Peyer's patch (tissue), 4 donors: ENCODE measurements at regions not wholly inside any gene's neighbourhood (a gene's known extent, or its start where the extent isn't known, plus 50 kb on each side); places are given as distances from the start of the nearest gene placed in this dataset.
A peak's percentile ranks its signal among the peaks of the same experiment; 100 is the strongest.

Experiments used
- DNase-seq, 3 donors: peaks; one replicate each; pipeline ENCODE4 v3.0.0-alpha.2; 2017 to 2019
- H3K27ac ChIP-seq, 4 donors: fragments of 200-600 bp; sonication (generic); one replicate each; pipeline ENCODE4 v1.5.1; 2016 to 2019
- H3K27me3 ChIP-seq, 2 donors: fragments of 200-600 bp; sonication (generic); one replicate each; pipeline ENCODE4 v1.5.1; 2019
- H3K36me3 ChIP-seq, 3 donors: fragments of 200-600 bp; sonication (generic); one replicate each; pipeline ENCODE4 v1.5.1; 2016 to 2019
- H3K4me1 ChIP-seq, 4 donors: fragments of 200-600 bp; sonication (generic); one replicate each; pipeline ENCODE4 v1.5.1; 2016 to 2019
- H3K4me3 ChIP-seq, 4 donors: fragments of 200-600 bp; sonication (generic); 1 replicate in 3 of 4; 2 replicates in 1 of 4; pipeline ENCODE4 v1.5.1; 2016 to 2019; ENCODE audit warnings: mild to moderate bottlenecking in 1 of 4
- H3K9me3 ChIP-seq, 4 donors: fragments of 200-600 bp; sonication (generic); one replicate each; pipeline ENCODE4 v1.5.1; 2016 to 2019; ENCODE audit warnings: mild to moderate bottlenecking in 1 of 4
- CTCF ChIP-seq, 6 experiments: fragments of 450-650 bp in 4 of 6; fragments of 200-600 bp in 2 of 6; sonication (generic) in 1 of 6; IDR thresholded peaks; one replicate each; pipeline ENCODE4 v1.5.1; 2017 to 2019; ENCODE audit warnings: antibody characterized with exemption in 6 of 6, mild to moderate bottlenecking in 3 of 6, moderate library complexity in 1 of 6
- POLR2A ChIP-seq, 2 donors: fragments of 450-650 bp; IDR thresholded peaks; one replicate each; pipeline ENCODE4 v1.5.1; 2017; ENCODE audit warnings: antibody characterized with exemption in 2 of 2, mild to moderate bottlenecking in 2 of 2, moderate library complexity in 2 of 2

GRCh38 chr18:59994357-59994756, 94.6 kb downstream of the PMAIP1 start:
- H3K27ac ChIP-seq, result no peak overlapping the region
- H3K9me3 ChIP-seq, result no peaks in the 10 kb centered on the region
- no peak for DNase-seq
- TF ChIP-seq POLR2A (IDR thresholded peaks at IDR 0.05) (no peak), CTCF (IDR thresholded peaks at IDR 0.05) (no peak)
- H3K36me3 ChIP-seq, result no peaks in the 10 kb centered on the region
- no peak overlapping the region for H3K4me3 ChIP-seq
- H3K27me3 ChIP-seq, result no peaks in the 10 kb centered on the region
- no peaks in the 10 kb centered on the region for H3K4me1 ChIP-seq

GRCh38 chr18:59993560-59993959, 93.8 kb downstream of the PMAIP1 start:
- no peaks in the 10 kb centered on the region for H3K27me3 ChIP-seq
- no peak for DNase-seq
- H3K4me3 ChIP-seq, result no peak overlapping the region
- H3K27ac ChIP-seq, result no peak overlapping the region
- no peak for TF ChIP-seq CTCF (IDR thresholded peaks at IDR 0.05)
- no peak for TF ChIP-seq POLR2A (IDR thresholded peaks at IDR 0.05)
- no peaks in the 10 kb centered on the region for H3K9me3 ChIP-seq
- H3K4me1 ChIP-seq, result no peaks in the 10 kb centered on the region
- H3K36me3 ChIP-seq, result no peaks in the 10 kb centered on the region

GRCh38 chr18:59990121-59990823, 90.5 kb downstream of the PMAIP1 start:
- Histone ChIP-seq H3K4me3 (no peak overlapping the region), H3K27ac (no peak overlapping the region), H3K27me3 (no peaks in the 10 kb centered on the region), H3K4me1 (no peaks in the 10 kb centered on the region), H3K9me3 (no peaks in the 10 kb centered on the region), H3K36me3 (no peaks in the 10 kb centered on the region)
- no peak for DNase-seq
- TF ChIP-seq POLR2A (IDR thresholded peaks at IDR 0.05) (no peak), CTCF (IDR thresholded peaks at IDR 0.05) (no peak)

- Histone ChIP-seq H3K27me3 (no peaks in the 10 kb centered on the region), H3K4me1 (no peaks in the 10 kb centered on the region), H3K4me3 (no peak overlapping the region), H3K36me3 (no peaks in the 10 kb centered on the region), H3K9me3 (no peaks in the 10 kb centered on the region), H3K27ac (no peak overlapping the region)
- DNase-seq, result peak in 2 of 3 donors; percentile 48 to 76
- peak; percentile 62 to 97 (median 91) for TF ChIP-seq CTCF (IDR thresholded peaks at IDR 0.05)
- no peak for TF ChIP-seq POLR2A (IDR thresholded peaks at IDR 0.05)
These were observed 88.4 kb downstream of the PMAIP1 start for GRCh38 chr18:59988098-59988706.

GRCh38 chr18:59987102-59987501, 87.3 kb downstream of the PMAIP1 start:
- Histone ChIP-seq H3K4me1 (no peaks in the 10 kb centered on the region), H3K27ac (no peak overlapping the region)
- TF ChIP-seq POLR2A (IDR thresholded peaks at IDR 0.05), result no peak
- no peak for TF ChIP-seq CTCF (IDR thresholded peaks at IDR 0.05)

More at GRCh38 chr18:59987102-59987501, 87.3 kb downstream of the PMAIP1 start:
- no peak for DNase-seq
- H3K27me3 ChIP-seq, result no peaks in the 10 kb centered on the region
- H3K36me3 ChIP-seq, result no peaks in the 10 kb centered on the region
- no peak overlapping the region for H3K4me3 ChIP-seq
- H3K9me3 ChIP-seq, result no peaks in the 10 kb centered on the region
